Sigmoid colon (tissue), 6 donors: ENCODE measurements at regions not wholly inside any gene's neighbourhood (a gene's known extent, or its start where the extent isn't known, plus 50 kb on each side); places are given as distances from the start of the nearest gene placed in this dataset.

Source experiments
- DNase-seq: peaks from one replicate; pipeline ENCODE4 v3.0.0-alpha.2; 2019
- H3K27ac ChIP-seq, 4 donors: fragments of 200-600 bp; sonication (generic); one replicate each; pipeline ENCODE4 v1.5.1; 2016 to 2019; ENCODE audit warnings: mild to moderate bottlenecking in 1 of 4
- H3K27me3 ChIP-seq, 3 donors: fragments of 200-600 bp; sonication (generic); one replicate each; pipeline ENCODE4 v1.5.1; 2019; ENCODE audit warnings: mild to moderate bottlenecking in 1 of 3
- H3K36me3 ChIP-seq, 4 donors: fragments of 200-600 bp; sonication (generic); one replicate each; pipeline ENCODE4 v1.5.1; 2016 to 2019
- H3K4me1 ChIP-seq, 4 donors: fragments of 200-600 bp; sonication (generic); one replicate each; pipeline ENCODE4 v1.5.1; 2017 to 2019
- H3K4me3 ChIP-seq, 4 donors: fragments of 200-600 bp; sonication (generic); one replicate each; pipeline ENCODE4 v1.5.1; 2017 to 2019; ENCODE audit warnings: mild to moderate bottlenecking in 2 of 4, moderate library complexity in 1 of 4
- H3K9me3 ChIP-seq, 4 donors: fragments of 200-600 bp in 3 of 4; sonication (generic) in 3 of 4; one replicate each; pipeline versions ENCODE4 v1.5.1 to v1.6.1; 2013 to 2019
- EP300 ChIP-seq, 4 donors: sonication (generic); formaldehyde crosslinking; IDR thresholded peaks; one replicate each; pipeline ENCODE4 v1.6.1; 2017; ENCODE audit warnings: antibody characterized with exemption in 4 of 4
- POLR2A ChIP-seq, 2 donors: fragments of 450-650 bp; IDR thresholded peaks; one replicate each; pipeline ENCODE4 v1.6.1; 2016; ENCODE audit warnings: antibody characterized with exemption in 2 of 2, mild to moderate bottlenecking in 2 of 2, moderate library complexity in 2 of 2
- POLR2AphosphoS5 ChIP-seq, 4 donors: sonication (generic); formaldehyde crosslinking; IDR thresholded peaks; one replicate each; pipeline ENCODE4 v1.6.1; 2017; ENCODE audit warnings: antibody characterized with exemption in 4 of 4
- WGBS, 2 donors: extraction: QIAGEN DNeasy Blood & Tissue Kit; methylation state at CpG; one replicate each; pipeline ENCODE4 v1.1.7; 2013; 5-methylcytosine and 5-hydroxymethylcytosine counted together
- intact Hi-C: fragments of 100-400 bp; cut with DNase I; formaldehyde crosslinking; loops from one replicate; pipeline ENCODE4 v1.15.1; 2023
- TF ChIP-seq, protein P1 (sequence below), 4 experiments: fragments of 450-650 bp in 3 of 4; fragments of 200-600 bp in 1 of 4; IDR thresholded peaks; one replicate each; pipeline ENCODE4 v1.5.1; 2016 to 2019; ENCODE audit warnings: antibody characterized with exemption in 4 of 4, mild to moderate bottlenecking in 3 of 4, moderate library complexity in 2 of 4
- donor health status: healthy with polysubstance abuse.
- donor health status: healthy.

DNA sequence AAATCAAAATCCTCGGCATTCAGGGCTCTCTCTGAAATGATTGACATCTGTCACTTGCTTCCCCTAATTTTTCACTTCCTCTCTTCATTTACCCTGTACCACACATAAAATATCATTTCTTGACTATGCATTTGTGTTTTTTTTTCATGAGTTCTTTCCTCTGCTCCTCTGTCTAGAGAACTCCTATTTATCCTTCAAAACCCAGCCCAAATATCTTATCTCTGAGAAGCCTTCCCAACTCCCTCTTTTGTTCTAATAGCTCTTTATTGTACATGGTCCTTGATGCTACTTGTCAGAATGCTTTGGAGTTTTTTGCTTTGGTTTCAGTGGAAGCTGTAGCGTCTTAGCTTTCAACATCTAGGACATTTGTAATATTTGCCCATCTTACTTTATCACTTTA is 190.2 kb upstream of the CTBP2 start:
- intact Hi-C loops: no loop called here
- no peak for DNase-seq
- no peaks in the 10 kb centered on the region for H3K4me1 ChIP-seq
- H3K27ac ChIP-seq: no peak overlapping the region
- H3K36me3 ChIP-seq: no peaks in the 10 kb centered on the region
- TF ChIP-seq EP300 (IDR thresholded peaks at IDR 0.05) (no peak), POLR2AphosphoS5 (IDR thresholded peaks at IDR 0.05) (no peak), POLR2A (IDR thresholded peaks at IDR 0.05) (no peak)
- TF ChIP-seq, protein P1, sequence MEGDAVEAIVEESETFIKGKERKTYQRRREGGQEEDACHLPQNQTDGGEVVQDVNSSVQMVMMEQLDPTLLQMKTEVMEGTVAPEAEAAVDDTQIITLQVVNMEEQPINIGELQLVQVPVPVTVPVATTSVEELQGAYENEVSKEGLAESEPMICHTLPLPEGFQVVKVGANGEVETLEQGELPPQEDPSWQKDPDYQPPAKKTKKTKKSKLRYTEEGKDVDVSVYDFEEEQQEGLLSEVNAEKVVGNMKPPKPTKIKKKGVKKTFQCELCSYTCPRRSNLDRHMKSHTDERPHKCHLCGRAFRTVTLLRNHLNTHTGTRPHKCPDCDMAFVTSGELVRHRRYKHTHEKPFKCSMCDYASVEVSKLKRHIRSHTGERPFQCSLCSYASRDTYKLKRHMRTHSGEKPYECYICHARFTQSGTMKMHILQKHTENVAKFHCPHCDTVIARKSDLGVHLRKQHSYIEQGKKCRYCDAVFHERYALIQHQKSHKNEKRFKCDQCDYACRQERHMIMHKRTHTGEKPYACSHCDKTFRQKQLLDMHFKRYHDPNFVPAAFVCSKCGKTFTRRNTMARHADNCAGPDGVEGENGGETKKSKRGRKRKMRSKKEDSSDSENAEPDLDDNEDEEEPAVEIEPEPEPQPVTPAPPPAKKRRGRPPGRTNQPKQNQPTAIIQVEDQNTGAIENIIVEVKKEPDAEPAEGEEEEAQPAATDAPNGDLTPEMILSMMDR (IDR thresholded peaks at IDR 0.05): no peak
- no peaks in the 10 kb centered on the region for H3K27me3 ChIP-seq
- no peak overlapping the region for H3K4me3 ChIP-seq
- H3K9me3 ChIP-seq: no peaks in the 10 kb centered on the region
- WGBS, 2 donors: 88 to 92% methylated on average over 2 of the region's 2 CpGs

DNA sequence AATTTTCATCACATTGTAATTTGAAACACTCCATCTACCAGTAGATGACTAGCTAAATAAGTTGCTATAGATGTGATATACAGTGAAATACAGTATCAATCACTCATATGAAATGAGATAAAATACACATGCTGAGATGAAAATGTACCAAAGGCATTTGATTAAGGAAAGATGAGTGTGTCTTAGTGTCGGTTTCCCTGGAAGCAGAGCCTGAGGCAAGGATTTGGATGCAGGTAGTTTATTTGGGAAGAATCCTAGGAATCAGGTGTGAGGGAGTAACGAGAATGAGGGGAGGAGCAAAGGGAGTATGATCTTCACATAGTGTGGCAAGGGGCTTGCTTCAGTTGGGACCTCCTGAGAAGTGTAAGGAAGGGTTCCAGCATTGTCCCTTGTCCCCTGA is 188.2 kb upstream of the CTBP2 start:
- WGBS, 2 donors: 80 to 83% methylated on average over 2 of the region's 2 CpGs
- intact Hi-C loops: loop anchor here (10.0 kb wide), 1 partner anchor 184 kb away; the partner anchor contains the start of gene CTBP2
- DNase-seq: no peak
- no peak overlapping the region for H3K4me3 ChIP-seq
- H3K27me3 ChIP-seq: no peaks in the 10 kb centered on the region
- no peaks in the 10 kb centered on the region for H3K4me1 ChIP-seq
- H3K9me3 ChIP-seq: no peaks in the 10 kb centered on the region
- H3K27ac ChIP-seq: no peak overlapping the region
- TF ChIP-seq POLR2AphosphoS5 (IDR thresholded peaks at IDR 0.05) (no peak), EP300 (IDR thresholded peaks at IDR 0.05) (no peak), POLR2A (IDR thresholded peaks at IDR 0.05) (no peak)
- TF ChIP-seq, protein P1 (IDR thresholded peaks at IDR 0.05): no peak
- H3K36me3 ChIP-seq: no peaks in the 10 kb centered on the region

DNA sequence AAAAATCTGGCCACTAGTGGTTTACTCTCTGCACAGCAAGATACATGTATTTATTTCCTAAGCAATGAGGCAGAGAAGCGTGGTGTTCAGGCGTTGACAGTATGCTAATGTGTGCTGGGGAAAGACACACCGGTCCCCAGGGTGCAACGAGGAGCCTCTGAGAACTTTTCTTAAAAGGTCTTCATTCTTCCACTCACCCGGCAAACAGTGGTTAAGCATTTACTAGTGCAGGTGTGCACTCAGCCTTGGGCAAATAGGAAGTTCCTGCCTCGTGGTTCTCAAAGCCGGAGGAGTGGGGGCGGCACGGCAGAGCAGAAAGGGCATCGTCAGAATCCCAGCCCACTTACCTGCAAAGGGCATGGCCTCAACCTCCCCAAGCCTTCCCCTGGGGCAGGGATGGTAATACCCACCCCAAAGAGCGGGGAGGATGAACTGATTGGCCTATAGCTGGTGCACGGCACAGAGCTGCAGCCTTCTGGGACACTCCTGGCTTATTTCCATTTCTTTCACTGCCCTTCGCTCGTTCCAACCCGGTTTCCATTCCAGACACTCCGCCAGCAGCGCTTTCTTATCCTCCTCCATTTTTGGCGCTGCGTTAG is 184.3 kb upstream of the CTBP2 start:
- H3K9me3 ChIP-seq: no peaks in the 10 kb centered on the region
- 17 to 49% methylated on average over 19 of the region's 19 CpGs for WGBS, 2 donors
- no peaks in the 10 kb centered on the region for H3K36me3 ChIP-seq
- no peak overlapping the region for H3K27ac ChIP-seq
- intact Hi-C loops: loop anchor here (10.0 kb wide), 1 partner anchor 180 kb away; the partner anchor contains the start of gene CTBP2
- no peak for DNase-seq
- no peak for TF ChIP-seq POLR2A (IDR thresholded peaks at IDR 0.05)
- TF ChIP-seq EP300 (IDR thresholded peaks at IDR 0.05): no peak
- TF ChIP-seq, protein P1 (IDR thresholded peaks at IDR 0.05): no peak
- no peak for TF ChIP-seq POLR2AphosphoS5 (IDR thresholded peaks at IDR 0.05)
- no peak overlapping the region for H3K4me3 ChIP-seq
- no peaks in the 10 kb centered on the region for H3K4me1 ChIP-seq
- H3K27me3 ChIP-seq: no peaks in the 10 kb centered on the region

DNA sequence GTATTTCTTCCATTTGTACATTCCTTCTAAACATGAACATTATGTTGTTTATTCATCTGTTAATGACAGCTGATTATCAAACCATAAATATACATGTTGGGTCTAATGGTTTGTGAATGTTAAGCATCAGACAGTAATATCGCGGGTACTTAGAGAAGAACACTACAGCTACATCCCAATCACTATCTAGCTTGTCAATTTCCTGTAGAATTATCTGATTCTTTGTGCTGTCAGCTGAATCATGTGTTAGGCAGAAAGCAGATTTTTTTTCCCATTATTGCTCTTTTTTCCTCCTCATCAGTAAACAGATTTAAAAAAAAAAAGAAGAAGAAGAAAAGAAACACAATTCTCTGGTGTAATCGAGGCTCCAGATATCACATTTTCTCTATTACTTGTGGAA is 183.6 kb upstream of the CTBP2 start:
- Histone ChIP-seq H3K27me3 (no peaks in the 10 kb centered on the region), H3K36me3 (no peaks in the 10 kb centered on the region), H3K4me1 (no peaks in the 10 kb centered on the region), H3K27ac (no peak overlapping the region), H3K4me3 (no peak overlapping the region), H3K9me3 (no peaks in the 10 kb centered on the region)
- 45 to 75% methylated on average over 3 of the region's 3 CpGs for WGBS, 2 donors
- TF ChIP-seq POLR2A (IDR thresholded peaks at IDR 0.05) (no peak), POLR2AphosphoS5 (IDR thresholded peaks at IDR 0.05) (no peak), EP300 (IDR thresholded peaks at IDR 0.05) (no peak)
- TF ChIP-seq, protein P1 (IDR thresholded peaks at IDR 0.05): no peak
- intact Hi-C loops: loop anchor here (10.0 kb wide), 1 partner anchor 179 kb away; the partner anchor contains the start of gene CTBP2
- DNase-seq: no peak
